Right lung (tissue), 2 donors: ENCODE measurements at regions not wholly inside any gene's neighbourhood (a gene's known extent, or its start where the extent isn't known, plus 50 kb on each side); places are given as distances from the start of the nearest gene placed in this dataset.
"Not testable (repeated sequence)": the region's sequence is repeated elsewhere in the genome, so short reads cannot be mapped to it uniquely, and the experiment has no call there.

Experiments
- DNase-seq, 2 donors: peaks; one replicate each; pipeline ENCODE4 v3.0.0-alpha.2; 2013

DNA sequence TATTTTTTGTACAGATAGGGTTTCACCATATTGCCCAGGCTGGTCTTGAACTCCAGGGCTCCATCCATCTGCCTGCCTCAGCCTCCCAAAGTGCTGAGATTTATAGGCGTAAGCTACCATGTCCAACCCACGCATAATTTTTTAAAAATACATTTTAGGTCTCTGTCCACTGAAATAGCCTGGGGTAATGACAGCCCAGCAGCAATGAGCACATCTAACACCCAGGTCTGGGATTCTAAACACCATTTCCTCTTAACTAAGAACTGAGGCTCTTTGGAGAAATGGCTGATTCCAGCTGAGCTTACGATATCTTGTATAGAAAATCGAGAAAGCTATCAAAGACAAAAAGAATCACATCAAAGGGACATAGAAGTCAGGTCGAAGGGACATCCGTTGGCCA, 245.3 kb downstream of the PARN start:
- DNase-seq, result no peak

GRCh38 chr16:14383844-14384243, 246.2 kb downstream of the PARN start:
- not testable (repeated sequence) for DNase-seq

DNA sequence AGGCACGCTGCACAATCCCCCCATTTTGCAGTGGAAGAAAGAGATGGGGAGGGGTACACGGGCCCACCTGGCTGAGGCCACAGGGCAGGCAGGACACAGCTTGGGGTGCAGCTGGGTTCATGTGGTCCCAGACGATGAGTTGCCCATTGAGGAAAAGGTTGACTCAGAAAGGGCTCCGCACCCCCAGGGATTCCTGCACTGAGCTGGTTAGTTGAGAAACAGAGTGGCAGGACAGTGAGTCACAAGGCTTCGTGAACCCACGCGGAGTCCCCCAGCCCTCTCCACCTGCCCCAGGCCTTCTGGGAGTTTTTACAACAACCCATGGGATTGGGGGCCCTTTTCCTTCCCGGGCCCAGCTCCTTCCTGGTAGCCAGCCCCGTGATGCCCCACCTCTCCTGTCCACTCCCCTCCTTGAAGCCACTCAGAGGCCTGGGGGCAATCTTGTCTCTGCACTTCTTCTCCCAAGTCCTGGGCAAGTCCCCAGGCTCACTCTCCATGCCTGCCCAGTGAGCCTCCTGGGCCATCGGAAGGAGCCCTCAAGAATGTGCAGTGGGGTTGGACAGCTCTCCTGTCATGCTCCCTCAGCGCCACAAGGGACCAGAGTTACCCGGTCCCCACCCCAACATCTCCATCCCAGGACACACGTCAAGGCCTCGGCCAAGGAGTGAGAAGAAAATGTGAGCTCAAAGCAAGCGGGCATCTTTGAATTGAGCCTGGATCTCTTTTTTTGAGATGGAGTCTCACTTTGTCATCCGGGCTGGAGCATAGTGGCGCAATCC, 251.2 kb downstream of the PARN start:
- no peak for DNase-seq

DNA sequence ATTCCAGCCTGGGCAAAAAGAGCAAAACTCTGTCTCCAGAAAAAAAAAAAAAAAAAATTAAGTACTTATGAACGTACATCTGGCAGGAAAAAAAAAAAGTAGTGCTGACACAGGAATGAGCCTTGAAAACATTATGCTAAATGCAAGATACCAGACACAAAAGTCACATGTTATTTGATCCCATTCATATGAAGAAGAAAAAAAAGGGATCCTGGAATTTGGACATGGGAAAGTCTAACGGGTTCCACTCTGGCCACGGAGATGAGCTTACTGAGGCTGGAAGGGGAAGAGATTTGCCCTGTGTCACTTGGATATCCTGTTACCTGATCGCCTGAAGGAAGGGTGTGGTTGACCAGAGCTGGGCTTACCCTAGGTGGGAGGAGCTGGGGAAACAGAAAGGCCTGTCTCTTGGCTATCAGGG, 251.9 kb downstream of the PARN start:
- no peak for DNase-seq

- no peak for DNase-seq
Measured at GRCh38 chr16:14377326-14377725, 252.7 kb downstream of the PARN start.

- no peak for DNase-seq
Measured at GRCh38 chr16:14375132-14375491, 254.9 kb downstream of the PARN start.

DNA sequence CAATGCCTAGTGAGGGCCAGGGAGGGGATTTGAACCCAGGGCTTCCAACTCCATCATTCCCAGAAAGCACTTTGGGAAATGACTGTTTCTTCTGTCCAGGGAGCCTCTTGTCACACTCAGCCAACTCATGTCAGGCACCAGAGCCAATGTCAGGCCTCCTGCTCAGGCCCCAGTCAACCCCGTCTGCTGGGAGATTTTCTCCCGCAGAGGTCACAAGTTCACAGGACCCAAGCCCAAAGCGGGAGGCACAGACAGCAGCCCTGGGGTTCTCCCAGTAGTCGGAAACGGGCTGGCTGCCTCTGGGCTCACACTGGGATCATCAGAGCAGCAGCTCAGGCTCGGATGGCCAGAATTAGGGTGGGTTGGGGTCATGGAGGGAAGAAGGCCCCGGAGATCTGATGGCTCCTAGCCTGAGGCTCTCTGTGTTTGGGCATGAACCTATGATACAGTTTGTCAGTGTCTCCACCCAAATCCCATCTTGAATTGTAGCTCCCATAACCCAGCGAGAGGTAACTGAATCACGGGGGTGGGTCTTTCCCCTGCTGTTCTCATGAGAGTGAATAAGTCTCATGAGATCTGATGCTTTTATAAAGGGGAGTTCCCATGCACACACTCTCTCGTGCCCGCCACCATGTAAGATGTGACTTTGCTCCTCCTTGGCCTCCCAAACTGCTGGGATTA, 255.5 kb downstream of the PARN start:
- DNase-seq, result no peak

DNA sequence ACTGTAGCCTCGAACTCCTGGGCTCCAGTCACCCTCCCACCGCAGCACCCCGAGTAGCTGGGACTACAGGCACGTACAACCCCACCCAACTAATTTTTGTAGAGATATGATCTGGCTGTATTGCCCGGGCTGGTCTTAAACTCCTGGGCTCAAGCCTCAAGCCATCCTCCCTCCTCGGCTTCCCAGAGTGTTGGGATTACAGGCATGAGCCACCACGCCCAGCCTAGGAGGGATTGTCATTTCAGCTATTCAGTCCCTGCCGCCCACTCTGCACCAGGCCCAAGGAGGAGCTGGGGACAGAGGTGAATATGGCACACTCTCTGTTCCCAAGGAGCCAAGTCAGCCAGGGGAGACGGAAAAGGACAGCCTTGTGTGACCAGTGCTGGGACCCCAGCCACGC, 256.2 kb downstream of the PARN start:
- no peak for DNase-seq

DNA sequence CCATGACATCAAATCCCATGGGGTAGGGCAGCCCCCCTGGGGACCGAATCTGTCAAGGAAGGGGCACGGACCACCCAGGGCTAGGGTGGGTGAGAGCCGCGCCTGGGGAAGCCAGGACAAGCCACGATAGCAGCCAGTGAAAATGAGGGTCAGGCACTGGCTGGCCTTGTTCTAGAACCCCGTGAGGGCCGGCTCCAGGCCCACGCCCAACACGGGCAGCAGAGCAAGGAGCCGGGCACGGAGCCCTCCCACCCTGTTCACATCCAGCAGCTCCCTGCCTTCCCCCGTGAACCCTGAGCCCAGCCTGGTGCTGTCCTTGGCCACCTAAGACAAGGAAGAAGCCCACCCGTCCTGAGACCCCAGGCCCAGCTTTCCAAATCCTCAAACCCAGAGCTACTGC, 256.7 kb downstream of the PARN start:
- DNase-seq, result no peak

GRCh38 chr16:14372471-14372870, 257.6 kb downstream of the PARN start:
- DNase-seq, result no peak

GRCh38 chr16:14371778-14372431, 258.2 kb downstream of the PARN start:
- DNase-seq, result no peak

GRCh38 chr16:14370736-14371234, 259.3 kb downstream of the PARN start:
- DNase-seq, result no peak

DNA sequence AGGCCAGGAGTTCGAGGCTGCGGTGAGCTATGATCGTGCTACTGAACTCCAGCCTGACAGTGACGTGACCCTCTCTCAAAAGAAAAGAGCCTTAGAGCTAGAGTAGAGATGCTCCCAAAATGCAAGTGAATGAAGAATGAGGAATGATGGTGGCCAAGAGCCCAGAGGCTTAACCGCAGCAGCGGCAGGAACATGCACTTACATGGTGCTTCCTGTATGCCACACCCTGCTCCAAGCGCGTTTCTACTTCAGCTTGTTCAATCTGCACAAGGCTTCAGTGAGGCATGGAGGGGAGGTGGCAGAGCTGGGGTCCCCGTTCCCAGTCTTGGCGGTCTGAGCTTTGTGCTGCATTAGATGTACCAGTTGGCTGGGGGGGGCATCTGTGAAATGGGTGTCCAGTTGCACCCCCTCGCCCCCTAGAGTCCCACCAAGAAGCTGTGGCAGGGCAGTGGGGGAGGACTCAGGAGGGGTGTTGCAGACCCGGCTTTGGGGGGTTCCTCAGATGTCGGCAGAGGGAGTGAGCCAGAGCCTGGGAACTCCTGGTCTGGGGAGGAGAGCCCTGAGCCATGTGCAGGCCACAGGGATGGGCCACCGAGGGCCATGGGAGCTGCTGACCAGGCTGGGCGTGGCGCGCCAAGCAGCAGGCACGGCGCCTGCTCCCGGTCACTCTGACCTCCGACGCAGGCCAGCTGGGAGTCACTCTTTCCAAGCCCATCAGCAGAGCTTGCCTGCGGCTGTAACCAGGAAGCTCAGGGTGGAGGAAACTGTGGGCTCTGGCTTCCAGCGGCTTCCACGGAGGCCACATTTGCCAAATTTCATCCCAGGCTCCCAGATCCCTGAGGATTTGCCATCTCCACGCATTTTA, 260.1 kb downstream of the PARN start:
- DNase-seq, result no peak

- no peak for DNase-seq
Measured at GRCh38 chr16:14368399-14368798, 261.7 kb downstream of the PARN start.

GRCh38 chr16:14366974-14367707, 262.9 kb downstream of the PARN start:
- no peak for DNase-seq

- no peak for DNase-seq
Measured at GRCh38 chr16:14366447-14366846, 263.6 kb downstream of the PARN start.

DNA sequence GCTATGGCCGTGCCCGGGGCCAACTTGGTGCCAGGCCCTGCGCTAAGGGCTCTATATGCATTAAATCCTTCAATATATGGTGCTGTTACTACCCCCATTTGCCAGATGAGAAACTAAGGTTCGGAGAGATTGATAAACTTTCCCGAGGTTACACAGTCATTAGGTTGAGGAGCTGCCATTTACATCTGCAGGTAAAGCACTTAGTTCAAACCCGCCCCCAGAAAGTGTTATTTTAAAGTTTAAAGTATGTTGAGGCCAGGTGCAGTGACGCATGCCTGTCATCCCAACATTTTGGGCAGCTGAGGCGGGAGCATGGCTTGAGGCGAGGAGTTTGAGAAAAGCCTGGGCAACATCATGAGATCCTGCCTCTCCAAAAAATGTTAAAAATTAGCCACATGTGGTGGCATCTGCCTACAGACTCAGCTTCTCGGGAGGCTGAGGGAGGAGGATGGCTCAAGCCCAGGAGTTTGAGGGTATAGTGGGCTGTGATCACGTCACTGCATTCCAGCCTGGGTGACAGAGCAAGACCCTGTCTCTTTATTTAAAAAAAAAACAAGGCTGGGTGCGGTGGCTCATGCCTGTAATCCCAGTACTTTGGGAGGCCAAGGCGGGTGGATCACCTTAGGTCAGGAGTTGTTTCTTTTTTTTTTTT, 264.7 kb downstream of the PARN start:
- DNase-seq, result no peak

DNA sequence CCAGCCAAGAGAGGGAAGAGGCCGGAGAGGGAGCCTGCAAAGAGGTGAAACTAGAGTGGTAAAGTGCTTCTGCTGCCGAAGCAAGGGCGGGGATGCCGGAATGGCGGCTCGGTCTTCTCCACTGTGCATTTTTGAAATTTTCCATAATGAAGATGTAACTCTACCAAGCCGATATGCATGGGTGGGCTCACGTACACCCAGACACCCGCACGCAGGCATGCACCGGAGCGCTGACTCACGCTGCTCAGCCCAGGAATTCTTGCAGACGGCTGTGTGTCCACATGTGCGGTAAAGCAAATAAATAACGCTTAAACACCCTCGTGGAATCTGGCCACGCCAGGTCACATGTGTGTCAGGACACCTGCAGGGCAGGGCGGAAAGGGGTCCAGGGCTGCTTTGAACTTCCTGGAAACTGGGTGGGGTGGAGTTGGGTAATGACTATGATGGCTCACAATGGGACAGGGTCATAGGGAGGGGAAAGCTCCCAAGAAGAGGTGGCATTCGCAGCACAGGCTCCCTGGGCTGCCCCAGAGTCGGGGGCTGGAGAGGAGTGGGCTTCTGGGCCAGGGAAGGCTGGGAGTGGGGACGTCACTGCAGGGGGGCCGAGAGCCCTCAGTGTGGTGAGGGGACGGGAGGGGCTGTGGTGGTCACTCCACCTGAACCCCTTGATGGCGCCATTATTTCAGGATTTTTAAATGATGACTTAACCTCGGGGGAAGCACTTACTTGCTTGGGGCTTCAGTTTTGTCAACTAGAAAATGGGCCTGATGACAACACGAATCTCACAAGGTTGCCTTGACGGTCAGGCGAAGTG, 265.5 kb downstream of the PARN start:
- DNase-seq, result no peak

- no peak for DNase-seq
Measured at GRCh38 chr16:14364112-14364385, 266.0 kb downstream of the PARN start.

GRCh38 chr16:14362774-14363371, 267.2 kb downstream of the PARN start:
- DNase-seq, result no peak
